GM18502 (cell line): ENCODE measurements at regions not wholly inside any gene's neighbourhood (a gene's known extent, or its start where the extent isn't known, plus 50 kb on each side); places are given as distances from the start of the nearest gene placed in this dataset.
"Not testable (repeated sequence)": the region's sequence is repeated elsewhere in the genome, so short reads cannot be mapped to it uniquely, and the experiment has no call there.

Source experiments
- ATAC-seq: cut with Tn5 transposase; IDR thresholded peaks from one replicate; pipeline ENCODE4 v1.9.1; 2021; ENCODE audit warnings: mild to moderate bottlenecking; ENCODE audit not compliant: unreplicated experiment, poor library complexity

- not testable (repeated sequence) for ATAC-seq
Measured at GRCh38 chr3:163172513-163172912, 1675.9 kb downstream of the OTOL1 start.

GRCh38 chr3:163166197-163166596, 1669.6 kb downstream of the OTOL1 start:
- ATAC-seq, result no peak

GRCh38 chr3:163159306-163159705, 1662.7 kb downstream of the OTOL1 start:
- ATAC-seq, result no peak

- no peak for ATAC-seq
Measured at GRCh38 chr3:163139600-163139999, 1643.0 kb downstream of the OTOL1 start.

- no peak for ATAC-seq
Measured at GRCh38 chr3:163138258-163138657, 1641.7 kb downstream of the OTOL1 start.

GRCh38 chr3:163132111-163132510, 1635.5 kb downstream of the OTOL1 start:
- ATAC-seq, result no peak

- ATAC-seq, result no peak
Measured at GRCh38 chr3:163129287-163129686, 1632.7 kb downstream of the OTOL1 start.

- ATAC-seq, result no peak
Measured at GRCh38 chr3:163126115-163126514, 1629.5 kb downstream of the OTOL1 start.
